Tibial artery (tissue), 4 donors: ENCODE measurements at regions not wholly inside any gene's neighbourhood (a gene's known extent, or its start where the extent isn't known, plus 50 kb on each side); places are given as distances from the start of the nearest gene placed in this dataset.
"Not testable (repeated sequence)": the region's sequence is repeated elsewhere in the genome, so short reads cannot be mapped to it uniquely, and the experiment has no call there.

ENCODE experiments used
- DNase-seq, 2 donors: peaks; one replicate each; pipeline ENCODE4 v3.0.0-alpha.2; 2019
- H3K27ac ChIP-seq, 2 donors: fragments of 200-600 bp; sonication (generic) in 1 of 2; 1 replicate in 1 of 2; 2 replicates in 1 of 2; pipeline ENCODE4 v1.5.1; 2018 to 2019; ENCODE audit warnings: mild to moderate bottlenecking in 1 of 2
- H3K27me3 ChIP-seq, 2 donors: fragments of 200-600 bp; sonication (generic) in 1 of 2; one replicate each; pipeline versions ENCODE4 v1.5.1 to v1.6.0; 2016 to 2019
- H3K36me3 ChIP-seq, 3 donors: fragments of 200-600 bp; sonication (generic) in 2 of 3; one replicate each; pipeline ENCODE4 v1.5.1; 2016 to 2019; ENCODE audit warnings: mild to moderate bottlenecking in 2 of 3
- H3K4me1 ChIP-seq, 4 donors: fragments of 200-600 bp; sonication (generic) in 2 of 4; 1 replicate in 3 of 4; 2 replicates in 1 of 4; pipeline ENCODE4 v1.5.1; 2016 to 2019
- H3K4me3 ChIP-seq, 2 donors: fragments of 200-600 bp; sonication (generic) in 1 of 2; 1 replicate in 1 of 2; 2 replicates in 1 of 2; pipeline ENCODE4 v1.5.1; 2018 to 2019; ENCODE audit warnings: mild to moderate bottlenecking in 2 of 2
- H3K9me3 ChIP-seq, 3 donors: fragments of 200-600 bp; sonication (generic) in 1 of 3; one replicate each; pipeline ENCODE4 v1.5.1; 2016 to 2019
- intact Hi-C: fragments of 100-400 bp; cut with DNase I; formaldehyde crosslinking; loops from one replicate; pipeline ENCODE4 v1.15.0; 2023; ENCODE audit warnings: low total_unique reads
- TF ChIP-seq, protein P1 (sequence below), 2 experiments: fragments of 200-600 bp in 1 of 2; fragments of 450-650 bp in 1 of 2; IDR thresholded peaks; one replicate each; pipeline ENCODE4 v1.5.1; 2017 to 2019; ENCODE audit warnings: antibody characterized with exemption in 2 of 2, mild to moderate bottlenecking in 1 of 2, moderate library complexity in 1 of 2

GRCh38 chr1:213790565-213790964, 197.2 kb upstream of the PROX1 start:
- no peaks in the 10 kb centered on the region for H3K27me3 ChIP-seq
- TF ChIP-seq, protein P1, sequence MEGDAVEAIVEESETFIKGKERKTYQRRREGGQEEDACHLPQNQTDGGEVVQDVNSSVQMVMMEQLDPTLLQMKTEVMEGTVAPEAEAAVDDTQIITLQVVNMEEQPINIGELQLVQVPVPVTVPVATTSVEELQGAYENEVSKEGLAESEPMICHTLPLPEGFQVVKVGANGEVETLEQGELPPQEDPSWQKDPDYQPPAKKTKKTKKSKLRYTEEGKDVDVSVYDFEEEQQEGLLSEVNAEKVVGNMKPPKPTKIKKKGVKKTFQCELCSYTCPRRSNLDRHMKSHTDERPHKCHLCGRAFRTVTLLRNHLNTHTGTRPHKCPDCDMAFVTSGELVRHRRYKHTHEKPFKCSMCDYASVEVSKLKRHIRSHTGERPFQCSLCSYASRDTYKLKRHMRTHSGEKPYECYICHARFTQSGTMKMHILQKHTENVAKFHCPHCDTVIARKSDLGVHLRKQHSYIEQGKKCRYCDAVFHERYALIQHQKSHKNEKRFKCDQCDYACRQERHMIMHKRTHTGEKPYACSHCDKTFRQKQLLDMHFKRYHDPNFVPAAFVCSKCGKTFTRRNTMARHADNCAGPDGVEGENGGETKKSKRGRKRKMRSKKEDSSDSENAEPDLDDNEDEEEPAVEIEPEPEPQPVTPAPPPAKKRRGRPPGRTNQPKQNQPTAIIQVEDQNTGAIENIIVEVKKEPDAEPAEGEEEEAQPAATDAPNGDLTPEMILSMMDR (IDR thresholded peaks at IDR 0.05): no peak
- intact Hi-C loops: no loop called here
- no peak for DNase-seq
- no peaks in the 10 kb centered on the region for H3K36me3 ChIP-seq
- no peak overlapping the region for H3K27ac ChIP-seq
- H3K9me3 ChIP-seq: no peaks in the 10 kb centered on the region
- H3K4me3 ChIP-seq: no peak overlapping the region
- H3K4me1 ChIP-seq: no peaks in the 10 kb centered on the region

GRCh38 chr1:213793482-213794067, 194.2 kb upstream of the PROX1 start:
- H3K36me3 ChIP-seq: no peaks in the 10 kb centered on the region
- intact Hi-C loops: no loop called here
- TF ChIP-seq, protein P1 (IDR thresholded peaks at IDR 0.05): no peak
- no peak overlapping the region for H3K27ac ChIP-seq
- no peaks in the 10 kb centered on the region for H3K4me1 ChIP-seq
- H3K9me3 ChIP-seq: no peaks in the 10 kb centered on the region
- DNase-seq: no peak
- no peaks in the 10 kb centered on the region for H3K27me3 ChIP-seq
- H3K4me3 ChIP-seq: no peak overlapping the region

GRCh38 chr1:213796525-213796924, 191.2 kb upstream of the PROX1 start:
- Histone ChIP-seq H3K9me3 (no peaks in the 10 kb centered on the region), H3K4me3 (no peak overlapping the region), H3K27ac (no peak overlapping the region), H3K27me3 (no peaks in the 10 kb centered on the region), H3K4me1 (no peaks in the 10 kb centered on the region), H3K36me3 (no peaks in the 10 kb centered on the region)
- intact Hi-C loops: no loop called here
- TF ChIP-seq, protein P1 (IDR thresholded peaks at IDR 0.05): no peak
- no peak for DNase-seq

DNA sequence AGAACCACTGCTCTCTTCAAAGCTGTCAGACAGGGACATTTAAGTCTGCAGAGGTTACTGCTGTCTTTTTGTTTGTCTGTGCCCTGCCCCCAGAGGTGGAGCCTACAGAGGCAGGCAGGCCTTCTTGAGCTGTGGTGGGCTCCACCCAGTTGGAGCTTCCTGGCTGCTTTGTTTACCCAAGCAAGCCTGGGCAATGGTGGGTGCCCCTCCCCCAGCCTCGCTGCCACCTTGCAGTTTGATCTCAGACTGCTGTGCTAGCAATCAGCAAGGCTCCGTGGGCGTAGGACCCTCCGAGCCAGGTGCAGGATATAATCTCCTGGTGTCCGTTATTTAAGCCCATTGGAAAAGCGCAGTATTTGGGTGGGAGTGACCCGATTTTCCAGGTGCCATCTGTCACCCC, 179.5 kb upstream of the PROX1 start:
- H3K4me3 ChIP-seq, H3K27ac ChIP-seq, H3K27me3 ChIP-seq, H3K36me3 ChIP-seq, intact Hi-C loops, H3K4me1 ChIP-seq, H3K9me3 ChIP-seq, DNase-seq: not testable (repeated sequence)

DNA sequence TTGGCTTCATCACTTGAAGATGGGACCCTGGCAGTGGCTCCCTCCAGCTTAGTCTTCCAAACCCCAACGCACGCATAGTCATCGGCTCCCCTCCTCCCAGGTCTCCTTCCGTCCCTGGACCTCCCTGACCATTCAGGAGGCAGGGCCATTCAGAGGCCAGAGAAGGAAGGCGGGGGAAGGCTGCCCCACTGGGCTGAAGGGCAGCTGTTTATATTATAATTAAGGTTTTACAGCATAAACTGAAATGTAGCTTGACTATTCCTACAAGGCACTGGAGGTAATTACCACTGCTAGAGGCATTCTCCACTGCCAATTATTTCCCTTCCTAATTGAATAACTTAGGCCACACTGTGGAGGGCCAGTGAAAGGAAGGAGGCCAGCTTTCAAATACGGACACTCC, 170.6 kb upstream of the PROX1 start:
- no peak overlapping the region for H3K27ac ChIP-seq
- H3K9me3 ChIP-seq: no peaks in the 10 kb centered on the region
- intact Hi-C loops: no loop called here
- DNase-seq: no peak
- H3K4me3 ChIP-seq: no peak overlapping the region
- TF ChIP-seq, protein P1 (IDR thresholded peaks at IDR 0.05): no peak
- no peaks in the 10 kb centered on the region for H3K27me3 ChIP-seq
- no peaks in the 10 kb centered on the region for H3K36me3 ChIP-seq
- H3K4me1 ChIP-seq: no peaks in the 10 kb centered on the region

DNA sequence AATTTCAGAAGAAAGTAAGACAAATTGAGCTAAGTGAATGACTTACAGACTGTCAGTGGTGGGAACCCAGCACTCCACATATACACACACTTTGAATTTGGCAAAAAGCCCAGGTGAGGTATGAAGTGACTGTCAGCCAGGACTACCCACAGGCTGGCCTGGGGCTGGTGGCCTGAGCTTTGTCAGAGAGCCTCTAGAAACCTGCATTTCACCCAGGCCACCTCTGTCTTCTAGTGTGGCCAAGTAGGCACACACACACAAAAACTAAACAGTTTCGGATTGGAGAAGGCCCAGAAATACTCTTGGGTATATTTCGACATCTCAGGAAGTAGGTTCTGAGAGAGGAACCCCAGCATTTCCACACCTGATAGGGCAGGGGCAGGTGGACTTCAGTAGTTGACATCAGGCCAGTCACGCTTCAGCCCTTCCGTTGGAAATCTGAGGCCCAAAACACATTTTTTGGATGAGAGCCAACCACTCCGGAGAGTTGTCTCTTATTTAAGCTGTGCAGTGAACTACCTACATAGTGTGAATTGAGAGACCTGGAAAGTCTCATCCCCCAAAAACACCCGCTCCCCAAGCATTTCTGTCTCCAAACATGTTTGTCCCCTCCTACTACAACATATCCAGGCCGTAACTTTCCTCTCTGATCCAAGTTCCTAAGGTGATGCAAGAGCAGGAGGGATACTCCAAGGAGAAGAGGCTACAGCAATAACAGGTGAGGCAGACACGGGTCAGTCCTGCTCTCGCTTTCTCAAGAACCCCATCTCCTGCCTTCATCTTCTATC, 167.2 kb upstream of the PROX1 start:
- DNase-seq: no peak
- H3K4me1 ChIP-seq: no peaks in the 10 kb centered on the region
- intact Hi-C loops: no loop called here
- no peaks in the 10 kb centered on the region for H3K9me3 ChIP-seq
- H3K27me3 ChIP-seq: no peaks in the 10 kb centered on the region
- H3K27ac ChIP-seq: no peak overlapping the region
- no peaks in the 10 kb centered on the region for H3K36me3 ChIP-seq
- TF ChIP-seq, protein P1 (IDR thresholded peaks at IDR 0.05): no peak
- H3K4me3 ChIP-seq: no peak overlapping the region
